ENCODE measurements at regions not wholly inside any gene's neighbourhood (a gene's known extent, or its start where the extent isn't known, plus 50 kb on each side); places are given as distances from the start of the nearest gene placed in this dataset.

- no peak for TF ChIP-seq MEF2A (IDR thresholded peaks at IDR 0.05; ENCODE audit: borderline replicate concordance, low read depth)
- no peak for TF ChIP-seq ELF1 (IDR thresholded peaks at IDR 0.05)
- TF ChIP-seq, protein P1, sequence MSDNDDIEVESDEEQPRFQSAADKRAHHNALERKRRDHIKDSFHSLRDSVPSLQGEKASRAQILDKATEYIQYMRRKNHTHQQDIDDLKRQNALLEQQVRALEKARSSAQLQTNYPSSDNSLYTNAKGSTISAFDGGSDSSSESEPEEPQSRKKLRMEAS (IDR thresholded peaks at IDR 0.05; ENCODE audit: low read depth), result no peak
- TF ChIP-seq NRF1 (IDR thresholded peaks at IDR 0.05; ENCODE audit: low read depth, low read length), result 0 out of 2 replicates have a peak, but pooled peaks have one; percentile 2
- TF ChIP-seq, protein P2, sequence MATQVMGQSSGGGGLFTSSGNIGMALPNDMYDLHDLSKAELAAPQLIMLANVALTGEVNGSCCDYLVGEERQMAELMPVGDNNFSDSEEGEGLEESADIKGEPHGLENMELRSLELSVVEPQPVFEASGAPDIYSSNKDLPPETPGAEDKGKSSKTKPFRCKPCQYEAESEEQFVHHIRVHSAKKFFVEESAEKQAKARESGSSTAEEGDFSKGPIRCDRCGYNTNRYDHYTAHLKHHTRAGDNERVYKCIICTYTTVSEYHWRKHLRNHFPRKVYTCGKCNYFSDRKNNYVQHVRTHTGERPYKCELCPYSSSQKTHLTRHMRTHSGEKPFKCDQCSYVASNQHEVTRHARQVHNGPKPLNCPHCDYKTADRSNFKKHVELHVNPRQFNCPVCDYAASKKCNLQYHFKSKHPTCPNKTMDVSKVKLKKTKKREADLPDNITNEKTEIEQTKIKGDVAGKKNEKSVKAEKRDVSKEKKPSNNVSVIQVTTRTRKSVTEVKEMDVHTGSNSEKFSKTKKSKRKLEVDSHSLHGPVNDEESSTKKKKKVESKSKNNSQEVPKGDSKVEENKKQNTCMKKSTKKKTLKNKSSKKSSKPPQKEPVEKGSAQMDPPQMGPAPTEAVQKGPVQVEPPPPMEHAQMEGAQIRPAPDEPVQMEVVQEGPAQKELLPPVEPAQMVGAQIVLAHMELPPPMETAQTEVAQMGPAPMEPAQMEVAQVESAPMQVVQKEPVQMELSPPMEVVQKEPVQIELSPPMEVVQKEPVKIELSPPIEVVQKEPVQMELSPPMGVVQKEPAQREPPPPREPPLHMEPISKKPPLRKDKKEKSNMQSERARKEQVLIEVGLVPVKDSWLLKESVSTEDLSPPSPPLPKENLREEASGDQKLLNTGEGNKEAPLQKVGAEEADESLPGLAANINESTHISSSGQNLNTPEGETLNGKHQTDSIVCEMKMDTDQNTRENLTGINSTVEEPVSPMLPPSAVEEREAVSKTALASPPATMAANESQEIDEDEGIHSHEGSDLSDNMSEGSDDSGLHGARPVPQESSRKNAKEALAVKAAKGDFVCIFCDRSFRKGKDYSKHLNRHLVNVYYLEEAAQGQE (IDR thresholded peaks at IDR 0.05; ENCODE audit: low read depth, low read length), result no peak
- no peak for TF ChIP-seq YY1 (IDR thresholded peaks at IDR 0.05; ENCODE audit: low read depth)
- TF ChIP-seq SMC3 (IDR thresholded peaks at IDR 0.05; ENCODE audit: low read depth, low read length), result peak; percentile 29; the same call in 1 of the 2 replicates
- no peak for TF ChIP-seq RFX5 (IDR thresholded peaks at IDR 0.05; ENCODE audit: low read length)
- TF ChIP-seq, protein P3, sequence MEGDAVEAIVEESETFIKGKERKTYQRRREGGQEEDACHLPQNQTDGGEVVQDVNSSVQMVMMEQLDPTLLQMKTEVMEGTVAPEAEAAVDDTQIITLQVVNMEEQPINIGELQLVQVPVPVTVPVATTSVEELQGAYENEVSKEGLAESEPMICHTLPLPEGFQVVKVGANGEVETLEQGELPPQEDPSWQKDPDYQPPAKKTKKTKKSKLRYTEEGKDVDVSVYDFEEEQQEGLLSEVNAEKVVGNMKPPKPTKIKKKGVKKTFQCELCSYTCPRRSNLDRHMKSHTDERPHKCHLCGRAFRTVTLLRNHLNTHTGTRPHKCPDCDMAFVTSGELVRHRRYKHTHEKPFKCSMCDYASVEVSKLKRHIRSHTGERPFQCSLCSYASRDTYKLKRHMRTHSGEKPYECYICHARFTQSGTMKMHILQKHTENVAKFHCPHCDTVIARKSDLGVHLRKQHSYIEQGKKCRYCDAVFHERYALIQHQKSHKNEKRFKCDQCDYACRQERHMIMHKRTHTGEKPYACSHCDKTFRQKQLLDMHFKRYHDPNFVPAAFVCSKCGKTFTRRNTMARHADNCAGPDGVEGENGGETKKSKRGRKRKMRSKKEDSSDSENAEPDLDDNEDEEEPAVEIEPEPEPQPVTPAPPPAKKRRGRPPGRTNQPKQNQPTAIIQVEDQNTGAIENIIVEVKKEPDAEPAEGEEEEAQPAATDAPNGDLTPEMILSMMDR (IDR thresholded peaks at IDR 0.05), result peak; percentile 54
- no peak for TF ChIP-seq GATA2 (CRISPR knock-in tag; IDR thresholded peaks at IDR 0.05)
- TF ChIP-seq RAD21 (IDR thresholded peaks at IDR 0.05; ENCODE audit: low read length), result peak; percentile 53
- no peak for TF ChIP-seq EZH2phosphoT487 (IDR thresholded peaks at IDR 0.05; ENCODE audit: borderline replicate concordance, low read depth)
- TF ChIP-seq RXRA (IDR thresholded peaks at IDR 0.05; ENCODE audit: borderline replicate concordance, low read depth), result no peak
- Histone ChIP-seq H3K27me3 (ENCODE audit: insufficient read depth) (no peaks in the 10 kb centered on the region), H3K27ac (ENCODE audit: low read depth in 2 of 2, low read length in 1 of 2) (no peak overlapping the region), H3K36me3 (replicated peaks in 1 of 2; ENCODE audit: control insufficient read depth in 1 of 2, insufficient read depth in 2 of 2, low read length in 1 of 2) (no peaks in the 10 kb centered on the region), H3K4me3 (ENCODE audit: low read depth in 2 of 2, low read length in 1 of 2) (no peak overlapping the region), H3K9me2 (no peaks in the 10 kb centered on the region), H3K4me1 (ENCODE audit: control insufficient read depth in 1 of 2, insufficient read depth in 2 of 2, low read depth in 1 of 2, low read length in 1 of 2) (no peaks in the 10 kb centered on the region), H3F3A (replicated peaks; ENCODE audit: insufficient read depth) (no peaks in the 10 kb centered on the region), H3K9me3 (no peaks in the 10 kb centered on the region), H3K4me2 (no peak overlapping the region), H4K20me1 (ENCODE audit: insufficient read depth) (no peaks in the 10 kb centered on the region), H3K9ac (no peak overlapping the region), H3K79me2 (ENCODE audit: insufficient read depth) (no peaks in the 10 kb centered on the region), H2AFZ (ENCODE audit: low read depth) (no peak overlapping the region)
- POLR2A ChIA-PET, result no interaction called here
- WGBS (ENCODE audit: low lambda C conversion rate), result 72% methylated on average over 4 of the region's 4 CpGs
- DNase-seq, result no peak
- CTCF ChIA-PET, result interaction anchor here (0.6 to 2.0 kb wide), 3 partner anchors 10 to 1566 kb away, joined by 3 to 6 read pairs (median 3); no protein-coding TSS in a partner anchor
Observed at GRCh38 chr20:11553603-11554002, 364.1 kb upstream of the BTBD3 start.
